GM12875 (cell line): ENCODE measurements at regions not wholly inside any gene's neighbourhood (a gene's known extent, or its start where the extent isn't known, plus 50 kb on each side); places are given as distances from the start of the nearest gene placed in this dataset.

Experiments
- H3K4me3 ChIP-seq: one replicate; pipeline ENCODE4 v1.5.1; 2011; ENCODE audit warnings: low read depth, low read length, control low read depth
- TF ChIP-seq, protein P1 (sequence below): IDR thresholded peaks from 2 replicates; pipeline ENCODE4 v1.5.1; 2011; ENCODE audit warnings: low read depth, mild to moderate bottlenecking, control low read depth, inconsistent platforms, low read length, moderate library complexity, borderline replicate concordance; ENCODE audit not compliant: insufficient read depth

DNA sequence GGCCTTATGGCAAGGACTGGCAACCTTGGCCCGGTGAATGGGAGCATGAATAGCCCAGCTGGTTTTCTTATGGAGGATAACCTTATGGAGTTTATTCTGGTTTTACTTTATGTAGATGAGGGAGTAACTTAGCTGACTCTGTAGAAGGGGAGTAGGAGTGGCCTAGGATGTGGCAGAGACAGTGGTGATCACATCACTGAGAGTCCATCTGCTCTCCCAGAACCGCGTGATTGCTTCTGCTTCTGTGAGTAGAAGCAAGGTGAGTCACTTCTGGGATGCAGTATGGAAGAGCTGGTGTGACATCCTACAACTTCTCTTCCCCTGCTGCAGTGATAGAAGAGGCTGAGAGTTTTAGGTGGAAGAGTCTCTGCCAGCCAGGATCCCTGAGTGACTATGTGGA lies 129.2 kb downstream of the RPS24 start:
- no peak overlapping the region for H3K4me3 ChIP-seq
- TF ChIP-seq, protein P1, sequence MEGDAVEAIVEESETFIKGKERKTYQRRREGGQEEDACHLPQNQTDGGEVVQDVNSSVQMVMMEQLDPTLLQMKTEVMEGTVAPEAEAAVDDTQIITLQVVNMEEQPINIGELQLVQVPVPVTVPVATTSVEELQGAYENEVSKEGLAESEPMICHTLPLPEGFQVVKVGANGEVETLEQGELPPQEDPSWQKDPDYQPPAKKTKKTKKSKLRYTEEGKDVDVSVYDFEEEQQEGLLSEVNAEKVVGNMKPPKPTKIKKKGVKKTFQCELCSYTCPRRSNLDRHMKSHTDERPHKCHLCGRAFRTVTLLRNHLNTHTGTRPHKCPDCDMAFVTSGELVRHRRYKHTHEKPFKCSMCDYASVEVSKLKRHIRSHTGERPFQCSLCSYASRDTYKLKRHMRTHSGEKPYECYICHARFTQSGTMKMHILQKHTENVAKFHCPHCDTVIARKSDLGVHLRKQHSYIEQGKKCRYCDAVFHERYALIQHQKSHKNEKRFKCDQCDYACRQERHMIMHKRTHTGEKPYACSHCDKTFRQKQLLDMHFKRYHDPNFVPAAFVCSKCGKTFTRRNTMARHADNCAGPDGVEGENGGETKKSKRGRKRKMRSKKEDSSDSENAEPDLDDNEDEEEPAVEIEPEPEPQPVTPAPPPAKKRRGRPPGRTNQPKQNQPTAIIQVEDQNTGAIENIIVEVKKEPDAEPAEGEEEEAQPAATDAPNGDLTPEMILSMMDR: no peak

DNA sequence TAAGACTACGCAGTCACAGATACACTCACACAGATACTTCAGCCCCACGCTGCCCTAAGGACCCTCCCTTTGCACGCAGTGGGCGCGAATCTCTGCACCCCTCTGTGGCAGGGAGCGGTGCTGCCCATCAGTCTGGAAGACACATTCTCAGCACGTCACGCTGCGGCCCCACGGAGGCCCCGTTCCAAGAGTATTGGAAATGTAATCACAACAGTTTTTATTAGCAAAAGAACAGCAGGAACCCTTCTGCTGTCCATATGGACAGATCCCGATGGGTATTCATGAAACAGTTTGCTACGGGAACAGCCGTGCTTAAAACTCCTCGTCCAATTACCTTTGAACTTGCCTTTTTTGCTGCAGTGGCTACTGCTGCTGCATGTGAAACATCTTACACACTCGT lies 131.0 kb downstream of the RPS24 start:
- TF ChIP-seq, protein P1: no peak
- no peak overlapping the region for H3K4me3 ChIP-seq

DNA sequence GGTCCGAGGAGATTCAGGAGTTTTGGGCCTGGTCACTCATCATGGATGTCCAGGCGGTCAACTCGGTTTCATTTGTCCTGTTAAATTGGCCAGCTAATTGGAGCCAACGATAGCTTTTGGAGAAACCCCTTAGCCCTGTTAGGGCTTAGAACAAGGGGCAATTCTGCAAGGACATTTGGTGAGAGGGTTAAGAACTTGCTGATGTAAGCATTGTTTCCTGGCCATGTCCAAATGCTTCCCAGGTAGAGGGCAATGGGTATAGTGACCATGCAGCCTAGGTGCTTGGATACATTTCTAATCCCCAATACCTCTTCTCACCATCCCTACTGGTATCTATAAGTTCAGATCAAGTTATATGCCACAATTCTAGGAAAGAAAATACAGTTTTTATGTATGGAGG lies 131.5 kb downstream of the RPS24 start:
- H3K4me3 ChIP-seq: no peak overlapping the region
- TF ChIP-seq, protein P1: no peak

DNA sequence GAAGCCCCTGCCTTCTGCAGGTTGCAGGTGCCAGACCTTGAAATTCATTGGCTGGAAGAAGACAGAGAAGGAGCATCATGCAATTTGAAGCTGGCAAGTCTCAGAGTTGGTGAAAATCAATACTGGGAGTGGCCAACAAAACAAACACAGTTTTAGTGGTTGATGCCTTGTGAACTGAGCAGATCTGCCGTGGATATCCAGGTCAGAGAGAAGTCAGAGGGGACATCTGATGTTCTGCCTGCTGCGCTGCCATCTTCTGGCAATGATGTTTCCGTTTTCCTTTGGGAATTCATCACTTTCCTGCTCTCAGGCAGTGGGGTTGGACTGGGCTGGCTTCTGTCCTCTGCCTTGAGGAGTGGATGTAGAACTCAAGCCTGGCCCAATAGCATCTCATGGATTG lies 132.0 kb downstream of the RPS24 start:
- TF ChIP-seq, protein P1: no peak

DNA sequence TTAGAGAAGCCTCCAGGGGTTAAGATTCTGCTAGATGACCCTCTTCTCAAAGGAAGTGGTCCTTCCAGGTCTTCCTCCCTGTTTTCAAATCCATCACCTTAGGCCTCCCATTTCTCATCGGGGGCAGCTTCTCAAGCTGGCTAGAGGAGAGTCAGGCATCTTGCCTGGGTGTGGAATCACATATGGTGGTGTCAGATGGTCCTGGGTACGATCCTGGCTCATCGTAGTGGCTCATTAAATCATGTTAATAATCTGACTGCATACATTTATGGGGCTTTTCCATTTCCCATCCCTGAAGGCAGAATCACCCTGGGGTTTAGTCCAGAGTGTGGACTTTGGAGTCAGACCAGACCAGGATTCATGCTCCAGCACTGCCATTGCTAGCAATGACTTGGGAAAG lies 132.6 kb downstream of the RPS24 start:
- TF ChIP-seq, protein P1: no peak

More for the DNA sequence above, 132.0 kb downstream of the RPS24 start:
- H3K4me3 ChIP-seq: no peak overlapping the region

DNA sequence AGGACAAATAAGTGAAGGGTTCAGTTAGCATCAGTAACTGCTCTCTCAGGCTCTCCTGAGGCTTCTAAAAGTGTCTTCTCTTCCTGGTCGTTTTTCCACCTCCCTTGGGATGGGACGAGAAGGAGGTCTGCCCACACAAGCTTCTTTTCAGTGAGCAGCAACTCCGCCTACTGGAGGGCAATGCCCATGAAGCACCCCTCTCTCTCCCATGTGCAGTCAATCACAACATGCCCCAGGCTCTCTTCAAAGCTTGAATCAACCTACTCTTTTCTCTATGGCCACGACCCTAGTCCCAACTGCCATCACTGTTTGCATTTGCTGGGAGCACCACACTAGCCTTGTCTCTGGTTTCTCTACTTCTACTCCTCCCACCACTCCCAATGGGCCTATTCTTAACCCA lies 135.6 kb downstream of the RPS24 start:
- H3K4me3 ChIP-seq: no peak overlapping the region
- TF ChIP-seq, protein P1: no peak

More for the DNA sequence above, 132.6 kb downstream of the RPS24 start:
- H3K4me3 ChIP-seq: no peak overlapping the region

DNA sequence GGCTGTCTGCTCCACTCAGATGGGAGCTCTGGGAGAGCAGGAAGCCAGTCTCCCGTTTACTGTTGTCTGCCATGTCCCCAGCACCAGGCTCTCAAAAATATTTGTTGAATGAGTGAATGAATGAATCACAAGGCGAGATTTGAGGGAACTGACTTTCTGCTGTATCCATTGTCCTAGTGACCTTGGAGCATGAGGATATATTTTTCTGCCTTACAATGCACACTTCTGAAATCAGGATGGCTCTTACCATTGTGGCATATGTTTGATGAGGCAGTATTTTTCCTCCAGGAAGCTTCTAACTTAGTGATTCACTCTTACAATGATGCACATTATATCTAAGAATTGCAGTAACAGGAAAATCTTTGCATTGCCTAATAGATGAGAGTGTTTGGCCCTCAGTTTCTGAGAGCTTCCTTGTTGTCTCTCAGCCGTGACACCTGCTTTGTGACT lies 136.4 kb downstream of the RPS24 start:
- TF ChIP-seq, protein P1: no peak
- no peak overlapping the region for H3K4me3 ChIP-seq
